GM12878 (cell line): ENCODE measurements at regions not wholly inside any gene's neighbourhood (a gene's known extent, or its start where the extent isn't known, plus 50 kb on each side); places are given as distances from the start of the nearest gene placed in this dataset.

Experiments used
- ATAC-seq: fragments of 200-7000 bp; cut with Tn5 transposase; 3 replicates; pipeline ENCODE4 v1.9.1; 2020; ENCODE audit warnings: mild to moderate bottlenecking, moderate library complexity
- BruUV-seq: library from RNA; stranded (reverse); fragments of 400-500 nt; replicated peaks from 2 replicates; lab custom pipeline; 2021; lab: Mats Ljungman, UMichigan
- CTCF ChIA-PET: fragments of 300-600 bp; sonication (Branson Sonifier 250); formaldehyde crosslinking; extraction: SDS; loops from one replicate; lab custom pipeline; 2021; ENCODE audit warnings: inconsistent platforms; lab: Yijun Ruan, JAX
- POLR2A ChIA-PET: fragments of 350-600 bp; formaldehyde crosslinking; extraction: SDS; loops from one replicate; lab custom pipeline; 2021; ENCODE audit warnings: inconsistent platforms; lab: Charles Lee
- RAD21 ChIA-PET: fragments of 300-600 bp; sonication (Branson Sonifier 250); formaldehyde crosslinking; loops from one replicate; lab custom pipeline; 2023; ENCODE audit warnings: antibody characterized with exemption; ENCODE audit not compliant: unreplicated experiment; lab: Charles Lee
- SMC1A ChIA-PET: fragments of 300-600 bp; sonication (Branson Sonifier 250); formaldehyde crosslinking; loops from one replicate; lab custom pipeline; 2023; ENCODE audit not compliant: unreplicated experiment, uncharacterized antibody; lab: Charles Lee
- DNase-seq: peaks from one replicate; pipeline ENCODE4 v3.0.0-alpha.2; 2011; ENCODE audit warnings: low read depth, low spot score
- FAIRE-seq: peaks from 3 replicates; lab custom pipeline; 2011; peaks lifted over from hg19 to GRCh38; lab: Jason Lieb, UNC
- H2AFZ ChIP-seq: 2 replicates; pipeline ENCODE4 v1.6.0; 2011; ENCODE audit warnings: low read depth, low read length, control low read depth; ENCODE audit not compliant: control insufficient read depth
- H3K27ac ChIP-seq: 2 replicates; pipeline ENCODE4 v1.5.1; 2011; ENCODE audit warnings: control low read depth; ENCODE audit not compliant: control insufficient read depth, insufficient read depth
- H3K27me3 ChIP-seq, 2 experiments: replicated peaks in 1 of 2; 2 replicates each; pipeline versions ENCODE4 v1.6.0 to v1.6.1; 2011; ENCODE audit warnings: low read length in 1 of 2; ENCODE audit not compliant: control insufficient read depth in 2 of 2, insufficient read depth in 2 of 2
- H3K36me3 ChIP-seq, 2 experiments: 2 replicates each; pipeline ENCODE4 v1.5.1; 2011; ENCODE audit warnings: low read length in 1 of 2; ENCODE audit not compliant: control insufficient read depth in 2 of 2, insufficient read depth in 2 of 2
- H3K4me1 ChIP-seq: 2 replicates; pipeline ENCODE4 v1.6.1; 2011; ENCODE audit warnings: mild to moderate bottlenecking, low read length, moderate library complexity, mixed read lengths; ENCODE audit not compliant: control insufficient read depth, insufficient read depth
- H3K4me2 ChIP-seq: 2 replicates; pipeline ENCODE4 v1.6.0; 2011; ENCODE audit warnings: control low read depth; ENCODE audit not compliant: control insufficient read depth, insufficient read depth
- H3K4me3 ChIP-seq: fragments of 200-600 bp; sonication (generic); 2 replicates; pipeline ENCODE4 v1.5.1; 2016
- H3K79me2 ChIP-seq: 2 replicates; pipeline ENCODE4 v1.6.0; 2011; ENCODE audit warnings: low read length; ENCODE audit not compliant: control insufficient read depth, insufficient read depth
- H3K9ac ChIP-seq: 2 replicates; pipeline ENCODE4 v1.8.0; 2011; ENCODE audit warnings: low read length, control low read depth, mixed read lengths; ENCODE audit not compliant: control insufficient read depth, insufficient read depth
- H3K9me3 ChIP-seq: replicated peaks from 3 replicates; pipeline ENCODE4 v1.5.1; 2011; ENCODE audit warnings: mild to moderate bottlenecking, low read length; ENCODE audit not compliant: control insufficient read depth, insufficient read depth
- H4K20me1 ChIP-seq: 2 replicates; pipeline ENCODE4 v1.6.0; 2011; ENCODE audit not compliant: control insufficient read depth, insufficient read depth
- CBX3 ChIP-seq: fragments of 200-600 bp; sonication (generic); IDR thresholded peaks from 2 replicates; pipeline ENCODE4 v1.6.1; 2016; ENCODE audit warnings: low read depth, borderline replicate concordance
- LARP7 ChIP-seq: fragments of 450-650 bp; IDR thresholded peaks from 2 replicates; pipeline ENCODE4 v1.6.1; 2017; ENCODE audit warnings: mild to moderate bottlenecking
- MYC ChIP-seq: IDR thresholded peaks from 2 replicates; pipeline ENCODE4 v1.6.1; 2011; ENCODE audit warnings: mild to moderate bottlenecking, low read length, moderate library complexity, inconsistent platforms; ENCODE audit not compliant: insufficient read depth, insufficient replicate concordance, insufficient read length, severe bottlenecking
- NBN ChIP-seq: fragments of 450-650 bp; IDR thresholded peaks from 2 replicates; pipeline ENCODE4 v1.6.1; 2016
- NFYB ChIP-seq: IDR thresholded peaks from 2 replicates; pipeline ENCODE4 v1.6.1; 2011; ENCODE audit warnings: low read depth, mild to moderate bottlenecking, low read length, improper control_type of control experiment, moderate library complexity; ENCODE audit not compliant: insufficient read depth
- TCF3 ChIP-seq: IDR thresholded peaks from 2 replicates; pipeline ENCODE4 v1.6.1; 2012; ENCODE audit warnings: low read depth, mild to moderate bottlenecking, low read length, borderline replicate concordance; ENCODE audit not compliant: insufficient read depth
- YY1 ChIP-seq: IDR thresholded peaks from 2 replicates; pipeline ENCODE4 v1.6.1; 2011; ENCODE audit warnings: low read depth, mild to moderate bottlenecking, low read length
- ZBTB40 ChIP-seq: fragments of 450-650 bp; IDR thresholded peaks from 2 replicates; pipeline ENCODE4 v1.6.1; 2016; ENCODE audit warnings: mild to moderate bottlenecking, moderate library complexity, borderline replicate concordance
- WGBS: methylation state at CpG from one replicate; pipeline ENCODE4 v1.1.6; 2016; ENCODE audit warnings: low lambda C conversion rate; ENCODE audit not compliant: insufficient replicate concordance, insufficient coverage; ENCODE audit errors: missing lambda C conversion rate; 5-methylcytosine and 5-hydroxymethylcytosine counted together
- in situ Hi-C: fragments of 300-500 bp; cut with MboI; formaldehyde crosslinking; loops from 9 replicates; pipeline ENCODE4 v1.14.3; 2018; ENCODE audit warnings: mixed read lengths
- intact Hi-C: fragments of 100-400 bp; cut with micrococcal nuclease; formaldehyde crosslinking; loops from one replicate; pipeline ENCODE4 v1.14.2; 2022; ENCODE audit not compliant: unreplicated experiment
- TF ChIP-seq, protein P1 (sequence below): fragments of 450-650 bp; IDR thresholded peaks from 2 replicates; pipeline ENCODE4 v1.6.1; 2016; ENCODE audit warnings: mild to moderate bottlenecking
- TF ChIP-seq, protein P2 (sequence below): fragments of 450-650 bp; IDR thresholded peaks from 2 replicates; pipeline ENCODE4 v1.6.1; 2017; ENCODE audit warnings: antibody characterized with exemption, mild to moderate bottlenecking, moderate library complexity

DNA sequence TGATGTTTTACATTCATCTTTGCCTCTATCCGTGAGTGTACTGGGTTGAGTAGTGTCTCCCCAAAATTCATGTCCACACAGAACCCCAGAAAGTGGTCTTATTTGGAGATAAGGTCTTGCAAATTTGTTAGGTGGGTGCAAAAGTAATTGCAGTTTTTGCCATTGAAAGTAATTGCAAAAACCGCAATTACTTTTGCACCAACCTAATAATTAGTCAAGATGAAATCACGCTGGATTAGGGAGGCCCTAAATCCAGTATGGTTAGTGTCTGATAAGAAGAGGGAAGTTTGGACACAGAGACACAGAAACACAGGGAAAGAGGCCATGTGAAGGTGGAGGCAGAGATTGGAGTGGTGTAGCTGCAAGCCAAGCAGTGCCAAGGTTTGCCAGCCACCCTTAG, 57.8 kb upstream of the SPRED2 start:
- RAD21 ChIA-PET: no interaction called here
- no peak overlapping the region for H3K4me2 ChIP-seq
- in situ Hi-C loops: no loop called here
- no peak overlapping the region for H3K9ac ChIP-seq
- intact Hi-C loops: no loop called here
- H3K27ac ChIP-seq: no peak overlapping the region
- H3K27me3 ChIP-seq: no peaks in the 10 kb centered on the region
- FAIRE-seq (no peak), ATAC-seq (no peak), DNase-seq (no peak)
- CTCF ChIA-PET: no interaction called here
- SMC1A ChIA-PET: interaction anchor here (1.3 kb wide), 1 partner anchor 17 kb away, joined by 3 read pairs; no protein-coding TSS in a partner anchor
- no peak overlapping the region for H2AFZ ChIP-seq
- H3K36me3 ChIP-seq: no peaks in the 10 kb centered on the region
- H3K79me2 ChIP-seq: no peaks in the 10 kb centered on the region
- no peak for TF ChIP-seq CBX3
- no peak for TF ChIP-seq TCF3
- peak; percentile 14; the same call in 1 of the 2 replicates for TF ChIP-seq ZBTB40
- POLR2A ChIA-PET: no interaction called here
- WGBS: 51% methylated on average over 3 of the region's 3 CpGs
- no TSS peak for BruUV-seq
- H3K4me3 ChIP-seq: no peak overlapping the region
- H3K9me3 ChIP-seq: peaks cover 2% of the 10 kb centered on the region; the same call in 1 of the 3 replicates
- H4K20me1 ChIP-seq: no peaks in the 10 kb centered on the region
- no peaks in the 10 kb centered on the region for H3K4me1 ChIP-seq

- ChIA-PET CTCF (no interaction called here), RAD21 (no interaction called here), SMC1A (no interaction called here), POLR2A (no interaction called here)
- DNase-seq (no peak), ATAC-seq (no peak), FAIRE-seq (no peak)
- in situ Hi-C loops (no loop called here), intact Hi-C loops (no loop called here)
- Histone ChIP-seq H3K36me3 (no peaks in the 10 kb centered on the region), H2AFZ (no peak overlapping the region), H3K4me1 (no peaks in the 10 kb centered on the region), H3K27ac (no peak overlapping the region), H3K27me3 (no peaks in the 10 kb centered on the region), H3K9ac (no peak overlapping the region), H3K4me3 (no peak overlapping the region), H3K79me2 (no peaks in the 10 kb centered on the region), H3K4me2 (no peak overlapping the region), H4K20me1 (no peaks in the 10 kb centered on the region), H3K9me3 (peaks cover 2% of the 10 kb centered on the region; the same call in 1 of the 3 replicates)
- BruUV-seq: no TSS peak
- WGBS: 25% methylated on average over 5 of the region's 5 CpGs
- TF ChIP-seq, protein P1, sequence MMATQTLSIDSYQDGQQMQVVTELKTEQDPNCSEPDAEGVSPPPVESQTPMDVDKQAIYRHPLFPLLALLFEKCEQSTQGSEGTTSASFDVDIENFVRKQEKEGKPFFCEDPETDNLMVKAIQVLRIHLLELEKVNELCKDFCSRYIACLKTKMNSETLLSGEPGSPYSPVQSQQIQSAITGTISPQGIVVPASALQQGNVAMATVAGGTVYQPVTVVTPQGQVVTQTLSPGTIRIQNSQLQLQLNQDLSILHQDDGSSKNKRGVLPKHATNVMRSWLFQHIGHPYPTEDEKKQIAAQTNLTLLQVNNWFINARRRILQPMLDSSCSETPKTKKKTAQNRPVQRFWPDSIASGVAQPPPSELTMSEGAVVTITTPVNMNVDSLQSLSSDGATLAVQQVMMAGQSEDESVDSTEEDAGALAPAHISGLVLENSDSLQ: no peak
- no peak for TF ChIP-seq NFYB
- no peak for TF ChIP-seq LARP7
- no peak for TF ChIP-seq NBN
- TF ChIP-seq, protein P2, sequence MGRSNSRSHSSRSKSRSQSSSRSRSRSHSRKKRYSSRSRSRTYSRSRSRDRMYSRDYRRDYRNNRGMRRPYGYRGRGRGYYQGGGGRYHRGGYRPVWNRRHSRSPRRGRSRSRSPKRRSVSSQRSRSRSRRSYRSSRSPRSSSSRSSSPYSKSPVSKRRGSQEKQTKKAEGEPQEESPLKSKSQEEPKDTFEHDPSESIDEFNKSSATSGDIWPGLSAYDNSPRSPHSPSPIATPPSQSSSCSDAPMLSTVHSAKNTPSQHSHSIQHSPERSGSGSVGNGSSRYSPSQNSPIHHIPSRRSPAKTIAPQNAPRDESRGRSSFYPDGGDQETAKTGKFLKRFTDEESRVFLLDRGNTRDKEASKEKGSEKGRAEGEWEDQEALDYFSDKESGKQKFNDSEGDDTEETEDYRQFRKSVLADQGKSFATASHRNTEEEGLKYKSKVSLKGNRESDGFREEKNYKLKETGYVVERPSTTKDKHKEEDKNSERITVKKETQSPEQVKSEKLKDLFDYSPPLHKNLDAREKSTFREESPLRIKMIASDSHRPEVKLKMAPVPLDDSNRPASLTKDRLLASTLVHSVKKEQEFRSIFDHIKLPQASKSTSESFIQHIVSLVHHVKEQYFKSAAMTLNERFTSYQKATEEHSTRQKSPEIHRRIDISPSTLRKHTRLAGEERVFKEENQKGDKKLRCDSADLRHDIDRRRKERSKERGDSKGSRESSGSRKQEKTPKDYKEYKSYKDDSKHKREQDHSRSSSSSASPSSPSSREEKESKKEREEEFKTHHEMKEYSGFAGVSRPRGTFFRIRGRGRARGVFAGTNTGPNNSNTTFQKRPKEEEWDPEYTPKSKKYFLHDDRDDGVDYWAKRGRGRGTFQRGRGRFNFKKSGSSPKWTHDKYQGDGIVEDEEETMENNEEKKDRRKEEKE: no peak
- TF ChIP-seq YY1: no peak
- TF ChIP-seq MYC: no peak
These were observed 56.9 kb upstream of the SPRED2 start for GRCh38 chr2:65489269-65489668.
